GM18909 (cell line): ENCODE measurements at regions not wholly inside any gene's neighbourhood (a gene's known extent, or its start where the extent isn't known, plus 50 kb on each side); places are given as distances from the start of the nearest gene placed in this dataset.

Experiments used
- ATAC-seq: cut with Tn5 transposase; IDR thresholded peaks from one replicate; pipeline ENCODE4 v1.9.1; 2021; ENCODE audit warnings: mild to moderate bottlenecking; ENCODE audit not compliant: unreplicated experiment, poor library complexity

DNA sequence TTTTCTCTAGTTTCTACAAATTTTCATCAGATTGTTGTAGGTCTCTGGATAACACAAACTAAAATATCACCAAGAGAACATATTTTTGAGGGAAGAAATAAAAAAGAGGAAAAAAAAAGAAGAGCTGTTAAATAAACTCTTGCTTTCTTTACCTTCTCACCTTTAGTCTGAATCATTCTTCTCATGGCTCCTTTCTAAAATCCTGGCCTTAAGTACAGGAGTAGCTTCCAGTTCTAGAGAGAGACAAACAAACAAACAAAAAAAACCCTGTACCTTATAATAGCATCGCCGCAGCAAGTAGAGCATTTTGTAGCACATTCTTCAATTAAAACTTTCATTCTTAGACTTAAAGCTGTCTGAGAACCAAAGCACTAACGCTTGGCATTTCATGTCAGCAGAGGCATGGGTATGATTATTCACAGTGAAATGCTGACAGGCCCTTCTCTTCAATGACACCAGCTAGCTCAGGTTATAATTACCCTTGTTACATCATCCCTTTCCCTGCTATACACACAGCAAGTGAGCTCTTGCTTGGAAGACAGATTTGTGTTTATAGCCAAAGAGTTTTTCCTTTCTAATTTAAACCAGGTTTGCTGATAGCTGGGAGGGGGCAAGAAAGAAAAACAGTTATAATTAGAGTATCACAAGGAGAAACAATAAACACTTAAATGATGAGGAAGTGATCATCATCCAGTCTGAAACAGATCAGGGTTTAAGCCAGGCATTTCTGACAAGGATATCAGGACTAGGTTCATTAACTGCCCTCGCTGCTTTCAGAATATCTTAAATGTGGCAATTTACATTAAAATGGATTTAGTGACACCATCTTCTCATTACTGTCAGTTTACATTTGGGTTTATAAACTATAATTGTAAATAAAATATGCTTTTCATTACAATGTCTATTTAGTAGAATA lies 510.9 kb upstream of the ZNF608 start:
- no peak for ATAC-seq

DNA sequence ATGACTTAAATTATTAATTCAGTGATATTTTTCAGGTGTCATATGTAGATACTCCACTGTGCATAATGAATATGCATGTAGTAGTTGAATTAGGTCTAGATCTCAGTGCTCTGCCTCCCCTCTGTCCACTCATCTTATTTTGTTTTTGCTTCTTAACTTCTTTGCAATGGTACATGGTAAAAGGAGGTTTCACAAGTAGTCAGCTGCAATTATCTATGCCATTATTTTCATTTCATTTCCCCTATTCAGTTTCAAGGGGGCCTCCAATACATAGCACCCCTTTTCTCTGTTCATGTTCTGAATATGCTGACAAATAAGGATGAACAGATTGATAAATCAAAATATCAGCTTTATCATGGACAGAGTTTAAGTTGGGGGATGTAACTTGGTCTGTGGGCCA lies 511.6 kb upstream of the ZNF608 start:
- no peak for ATAC-seq

GRCh38 chr5:125258615-125259014 lies 512.2 kb upstream of the ZNF608 start:
- no peak for ATAC-seq

GRCh38 chr5:125261505-125262250 lies 515.2 kb upstream of the ZNF608 start:
- no peak for ATAC-seq

DNA sequence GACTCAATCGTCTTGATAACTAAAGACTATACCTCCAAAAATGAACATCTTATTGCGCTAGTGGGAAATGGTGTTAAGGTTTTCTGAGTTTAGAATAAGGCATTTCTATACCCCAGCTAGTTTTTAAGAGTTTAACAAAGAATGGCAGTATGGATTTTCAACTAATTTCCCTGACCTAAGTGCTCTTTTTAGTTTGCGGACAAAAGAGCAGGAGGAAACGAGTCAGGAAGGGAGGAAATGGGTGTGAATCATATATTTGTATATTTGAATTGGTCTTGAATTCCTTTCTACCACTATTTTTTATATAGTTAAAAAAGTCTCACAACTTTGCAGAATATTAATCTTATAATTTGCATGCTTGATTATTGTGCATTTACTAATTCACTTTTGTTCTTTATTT lies 516.3 kb upstream of the ZNF608 start:
- ATAC-seq = no peak

DNA sequence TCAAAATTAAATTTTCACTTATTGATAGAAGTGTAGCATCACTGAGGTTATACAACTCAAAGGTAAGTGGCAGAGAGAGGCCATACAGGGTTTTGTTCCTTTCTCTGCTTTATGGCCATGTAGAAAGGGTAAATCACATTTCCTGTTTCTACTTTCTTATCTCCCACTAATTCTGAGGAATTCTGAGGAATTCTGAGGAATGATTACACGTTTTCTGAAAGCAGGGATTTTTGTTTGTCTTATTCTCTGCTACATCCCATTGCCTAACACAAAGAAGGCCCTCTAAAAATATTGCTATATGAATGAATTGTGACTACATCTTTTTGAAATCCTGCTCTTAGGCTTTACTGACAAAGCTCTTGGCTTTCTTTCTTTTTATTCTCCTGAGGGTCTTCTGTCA lies 516.9 kb upstream of the ZNF608 start:
- no peak for ATAC-seq

DNA sequence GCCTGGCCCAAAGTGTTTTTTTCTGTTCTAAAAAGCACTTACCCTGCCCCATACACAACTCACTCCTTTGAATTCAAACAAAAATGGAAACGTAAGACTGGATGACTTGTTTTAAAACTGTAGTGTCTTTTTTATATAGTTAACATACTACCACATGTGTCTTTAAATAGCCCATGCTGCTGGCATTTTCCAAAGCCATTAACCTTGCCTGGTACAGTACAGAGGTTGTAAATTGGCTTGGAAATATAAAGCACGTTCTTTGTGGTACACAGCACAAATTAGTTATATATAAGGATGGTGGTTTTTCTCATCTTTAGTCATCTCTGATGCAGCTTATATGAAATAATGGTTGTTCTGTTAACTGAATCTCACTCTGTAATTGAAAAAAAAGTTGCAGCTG lies 519.7 kb upstream of the ZNF608 start:
- ATAC-seq = no peak

GRCh38 chr5:125267636-125268248 lies 521.3 kb upstream of the ZNF608 start:
- no peak for ATAC-seq

DNA sequence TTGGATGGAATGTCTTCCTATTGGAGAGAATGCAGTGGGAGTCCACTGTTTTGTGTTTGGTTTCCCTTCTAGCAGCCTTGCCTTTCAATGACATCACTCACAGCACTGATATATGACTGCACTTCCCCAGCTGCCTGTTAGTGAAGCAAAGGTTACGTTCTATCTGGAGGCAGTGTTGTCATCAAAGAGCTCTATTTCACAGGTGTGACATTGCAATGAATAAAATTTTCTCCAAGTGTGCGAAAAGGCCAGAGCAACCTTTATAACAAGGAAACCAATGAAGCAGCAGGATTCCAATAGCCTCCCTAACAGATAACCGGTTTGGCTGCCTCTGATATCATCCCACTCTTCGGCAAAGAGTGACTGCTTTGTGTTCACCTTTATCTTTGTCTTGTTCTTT lies 523.5 kb upstream of the ZNF608 start:
- ATAC-seq = no peak

DNA sequence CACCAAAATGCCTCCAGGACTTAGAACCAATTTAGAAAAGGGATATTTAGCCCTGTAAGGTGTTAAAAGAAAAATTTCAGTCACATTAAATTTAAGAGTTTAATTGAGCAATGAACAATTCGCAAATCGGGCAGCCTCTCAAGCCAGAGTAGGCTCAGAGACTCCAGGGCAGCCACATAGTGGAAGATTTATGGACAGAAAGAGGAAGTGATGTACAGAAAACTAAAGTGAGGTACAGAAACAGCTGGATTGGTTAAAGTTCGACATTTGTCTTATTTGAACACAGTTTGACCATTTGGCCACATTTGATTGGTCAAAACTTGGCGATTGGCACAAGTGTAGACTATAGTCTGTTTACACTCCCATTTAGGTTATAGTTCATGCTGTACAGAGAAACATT lies 525.9 kb upstream of the ZNF608 start:
- ATAC-seq = no peak

- no peak for ATAC-seq
Measured at GRCh38 chr5:125274211-125274610, 527.8 kb upstream of the ZNF608 start.

DNA sequence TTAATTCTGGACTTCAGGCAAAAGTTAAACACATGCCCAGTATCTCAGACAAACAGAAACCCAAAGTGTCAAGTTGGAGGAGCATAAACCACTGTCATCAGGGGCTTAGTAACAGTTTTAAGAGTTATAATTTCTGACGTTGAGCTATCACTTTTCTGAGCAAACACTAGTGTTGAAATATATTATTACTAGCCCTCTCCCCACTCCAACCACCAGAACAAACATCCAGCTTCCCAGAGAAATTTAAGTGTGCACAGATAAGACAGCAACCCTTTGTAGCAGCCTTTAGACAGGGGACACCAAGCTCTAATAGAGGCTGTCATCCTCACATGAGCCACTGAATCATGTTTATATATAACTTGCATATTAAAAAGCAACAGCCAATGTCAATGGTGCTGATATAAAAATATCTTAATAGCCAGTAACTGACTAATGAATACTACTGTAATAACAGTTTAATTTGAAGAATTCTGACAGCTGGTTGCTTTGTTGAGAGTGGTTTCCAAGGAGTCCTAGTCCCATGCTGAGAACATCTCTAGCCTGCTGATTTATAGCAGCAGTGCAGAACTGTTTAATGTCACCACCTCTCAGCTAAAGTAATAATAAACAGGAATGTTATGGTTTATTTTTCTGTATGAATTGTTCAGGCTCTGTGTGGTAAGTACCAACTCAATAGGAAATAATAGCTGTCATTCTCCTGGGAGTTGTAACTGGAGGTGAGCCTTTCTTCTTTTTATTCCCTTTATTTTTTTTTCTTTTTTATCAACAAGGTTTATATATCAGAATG lies 528.7 kb upstream of the ZNF608 start:
- no peak for ATAC-seq

DNA sequence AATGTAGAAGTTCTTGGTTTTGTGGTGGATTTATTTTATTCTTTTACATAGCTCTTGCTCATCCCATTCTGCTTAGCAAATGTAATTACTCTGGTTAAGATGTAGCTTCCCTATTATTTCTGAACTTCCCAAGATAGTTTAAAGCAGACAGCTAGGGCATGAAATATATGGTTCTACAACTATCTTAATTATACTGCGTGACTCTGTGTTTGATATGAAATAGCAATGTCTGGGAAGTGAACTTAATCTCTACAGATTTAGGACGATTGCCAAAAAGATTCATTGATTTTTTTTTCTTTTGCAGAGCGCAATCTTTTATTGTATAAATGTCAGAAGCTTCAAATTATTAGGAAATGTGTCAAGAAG lies 529.3 kb upstream of the ZNF608 start:
- no peak for ATAC-seq

DNA sequence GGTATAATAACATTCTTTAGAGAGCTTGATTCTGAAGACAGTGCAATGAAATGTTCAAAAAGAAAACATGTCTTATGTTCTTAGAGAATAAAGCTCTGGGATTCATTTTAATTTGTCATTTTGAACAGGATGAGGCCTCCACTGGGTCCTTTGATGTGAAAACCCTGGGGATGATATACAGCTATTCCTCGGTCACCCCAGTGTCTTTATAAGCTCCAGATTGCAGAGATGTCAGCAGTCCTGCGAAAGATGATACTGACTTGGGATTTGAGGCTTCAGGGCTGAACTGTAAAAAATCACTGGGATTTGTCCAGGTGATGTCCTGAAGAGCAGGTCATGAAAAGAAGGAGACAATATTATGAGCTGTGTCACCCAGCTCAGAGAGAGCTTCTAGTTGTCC lies 529.7 kb upstream of the ZNF608 start:
- no peak for ATAC-seq

GRCh38 chr5:125277494-125278154 lies 531.2 kb upstream of the ZNF608 start:
- ATAC-seq = no peak

DNA sequence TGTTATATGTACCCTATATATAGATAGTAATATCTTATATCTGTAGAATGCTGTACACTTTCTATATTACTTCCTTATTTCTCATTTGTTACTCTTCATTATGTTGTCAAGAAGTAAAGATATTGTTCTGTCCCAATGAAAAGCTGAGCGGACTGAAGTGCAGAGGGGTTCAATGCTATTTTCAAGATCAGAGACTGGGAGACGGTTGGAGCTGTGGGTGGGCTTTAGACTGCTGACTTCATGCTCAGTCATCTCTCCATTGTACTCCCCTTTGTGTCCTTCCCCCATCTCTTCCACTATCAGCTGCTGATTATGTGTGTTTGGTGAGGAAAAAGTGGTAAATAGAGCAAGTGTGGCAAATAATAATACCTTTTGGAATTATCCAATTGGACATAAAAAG lies 532.3 kb upstream of the ZNF608 start:
- ATAC-seq = no peak

- ATAC-seq = no peak
Measured at GRCh38 chr5:125281667-125282066, 535.2 kb upstream of the ZNF608 start.

- no peak for ATAC-seq
Measured at GRCh38 chr5:125283372-125283771, 536.9 kb upstream of the ZNF608 start.

- no peak for ATAC-seq
Measured at GRCh38 chr5:125286271-125286670, 539.8 kb upstream of the ZNF608 start.

- no peak for ATAC-seq
Measured at GRCh38 chr5:125289606-125290005, 543.2 kb upstream of the ZNF608 start.
